ENCODE measurements at regions not wholly inside any gene's neighbourhood (a gene's known extent, or its start where the extent isn't known, plus 50 kb on each side); places are given as distances from the start of the nearest gene placed in this dataset.

- TF ChIP-seq CTCF (IDR thresholded peaks at IDR 0.05) (no peak), POLR2A (IDR thresholded peaks at IDR 0.05) (no peak), EP300 (IDR thresholded peaks at IDR 0.05) (no peak), POLR2AphosphoS5 (IDR thresholded peaks at IDR 0.05) (no peak)
- H3K27ac ChIP-seq: no peak overlapping the region
- H3K4me3 ChIP-seq: no peak overlapping the region
- H3K27me3 ChIP-seq: no peaks in the 10 kb centered on the region
- H3K9me3 ChIP-seq: no peaks in the 10 kb centered on the region
- WGBS: 88% methylated on average over 2 of the region's 2 CpGs
- DNase-seq (ENCODE audit: low spot score in 2 of 2): no peak
- no peaks in the 10 kb centered on the region for H3K4me1 ChIP-seq
- H3K36me3 ChIP-seq: no peaks in the 10 kb centered on the region
Observed at GRCh38 chr11:42591841-42592240, 720.0 kb upstream of the API5 start.

- TF ChIP-seq EP300 (IDR thresholded peaks at IDR 0.05) (no peak), POLR2A (IDR thresholded peaks at IDR 0.05) (no peak), POLR2AphosphoS5 (IDR thresholded peaks at IDR 0.05) (no peak), CTCF (IDR thresholded peaks at IDR 0.05) (no peak)
- no peaks in the 10 kb centered on the region for H3K4me1 ChIP-seq
Observed at GRCh38 chr11:42593441-42593840, 718.4 kb upstream of the API5 start.

GRCh38 chr11:42595876-42596275 is 715.9 kb upstream of the API5 start:
- H3K9me3 ChIP-seq: no peaks in the 10 kb centered on the region
- no peaks in the 10 kb centered on the region for H3K4me1 ChIP-seq
- H3K4me3 ChIP-seq: no peak overlapping the region
- no peaks in the 10 kb centered on the region for H3K27me3 ChIP-seq
- H3K36me3 ChIP-seq: no peaks in the 10 kb centered on the region
- no peak for DNase-seq (ENCODE audit: low spot score in 2 of 2)
- TF ChIP-seq POLR2AphosphoS5 (IDR thresholded peaks at IDR 0.05) (no peak), CTCF (IDR thresholded peaks at IDR 0.05) (no peak), EP300 (IDR thresholded peaks at IDR 0.05) (no peak), POLR2A (IDR thresholded peaks at IDR 0.05) (no peak)
- no peak overlapping the region for H3K27ac ChIP-seq
- 39% methylated on average over 2 of the region's 2 CpGs for WGBS

More at GRCh38 chr11:42593441-42593840, 718.4 kb upstream of the API5 start:
- Histone ChIP-seq H3K27ac (no peak overlapping the region), H3K9me3 (no peaks in the 10 kb centered on the region), H3K4me3 (no peak overlapping the region), H3K27me3 (no peaks in the 10 kb centered on the region), H3K36me3 (no peaks in the 10 kb centered on the region)
- 37% methylated on average over 2 of the region's 2 CpGs for WGBS
- no peak for DNase-seq (ENCODE audit: low spot score in 2 of 2)

- DNase-seq (ENCODE audit: low spot score in 2 of 2): no peak
- 77% methylated on average over 7 of the region's 7 CpGs for WGBS
- TF ChIP-seq POLR2AphosphoS5 (IDR thresholded peaks at IDR 0.05): no peak
- no peak for TF ChIP-seq EP300 (IDR thresholded peaks at IDR 0.05)
- Histone ChIP-seq H3K4me1 (no peaks in the 10 kb centered on the region), H3K36me3 (no peaks in the 10 kb centered on the region), H3K27me3 (no peaks in the 10 kb centered on the region), H3K9me3 (no peaks in the 10 kb centered on the region), H3K27ac (no peak overlapping the region), H3K4me3 (no peak overlapping the region)
Observed at GRCh38 chr11:42596576-42597145, 715.1 kb upstream of the API5 start.

- Histone ChIP-seq H3K27me3 (no peaks in the 10 kb centered on the region), H3K27ac (no peak overlapping the region), H3K36me3 (no peaks in the 10 kb centered on the region), H3K4me3 (no peak overlapping the region), H3K9me3 (no peaks in the 10 kb centered on the region), H3K4me1 (no peaks in the 10 kb centered on the region)
- no peak for DNase-seq (ENCODE audit: low spot score in 2 of 2)
- TF ChIP-seq POLR2A (IDR thresholded peaks at IDR 0.05) (no peak), CTCF (IDR thresholded peaks at IDR 0.05) (no peak), POLR2AphosphoS5 (IDR thresholded peaks at IDR 0.05) (no peak), EP300 (IDR thresholded peaks at IDR 0.05) (no peak)
- 68% methylated on average over 3 of the region's 3 CpGs for WGBS
Observed at GRCh38 chr11:42598341-42598740, 713.5 kb upstream of the API5 start.

- no peak for DNase-seq (ENCODE audit: low spot score in 2 of 2)
- no peaks in the 10 kb centered on the region for H3K27me3 ChIP-seq
- no peak overlapping the region for H3K4me3 ChIP-seq
- H3K36me3 ChIP-seq: no peaks in the 10 kb centered on the region
- no peaks in the 10 kb centered on the region for H3K4me1 ChIP-seq
- TF ChIP-seq POLR2AphosphoS5 (IDR thresholded peaks at IDR 0.05) (no peak), POLR2A (IDR thresholded peaks at IDR 0.05) (no peak), EP300 (IDR thresholded peaks at IDR 0.05) (no peak), CTCF (IDR thresholded peaks at IDR 0.05) (no peak)
- 91% methylated on average over 2 of the region's 2 CpGs for whole genome bisulfite sequencing
- no peaks in the 10 kb centered on the region for H3K9me3 ChIP-seq
- no peak overlapping the region for H3K27ac ChIP-seq
Observed at GRCh38 chr11:42620796-42621195, 691.0 kb upstream of the API5 start.

Measured in suprapubic skin (tissue), 4 donors.